NCI-H2081 treated with DMSO at 0.1 percent for 48 hours (cell line): ENCODE measurements at regions not wholly inside any gene's neighbourhood (a gene's known extent, or its start where the extent isn't known, plus 50 kb on each side); places are given as distances from the start of the nearest gene placed in this dataset.

Source experiments
- DNase-seq: peaks from one replicate; lab custom pipeline; 2025; lab: John Stamatoyannopoulos, UW

DNA sequence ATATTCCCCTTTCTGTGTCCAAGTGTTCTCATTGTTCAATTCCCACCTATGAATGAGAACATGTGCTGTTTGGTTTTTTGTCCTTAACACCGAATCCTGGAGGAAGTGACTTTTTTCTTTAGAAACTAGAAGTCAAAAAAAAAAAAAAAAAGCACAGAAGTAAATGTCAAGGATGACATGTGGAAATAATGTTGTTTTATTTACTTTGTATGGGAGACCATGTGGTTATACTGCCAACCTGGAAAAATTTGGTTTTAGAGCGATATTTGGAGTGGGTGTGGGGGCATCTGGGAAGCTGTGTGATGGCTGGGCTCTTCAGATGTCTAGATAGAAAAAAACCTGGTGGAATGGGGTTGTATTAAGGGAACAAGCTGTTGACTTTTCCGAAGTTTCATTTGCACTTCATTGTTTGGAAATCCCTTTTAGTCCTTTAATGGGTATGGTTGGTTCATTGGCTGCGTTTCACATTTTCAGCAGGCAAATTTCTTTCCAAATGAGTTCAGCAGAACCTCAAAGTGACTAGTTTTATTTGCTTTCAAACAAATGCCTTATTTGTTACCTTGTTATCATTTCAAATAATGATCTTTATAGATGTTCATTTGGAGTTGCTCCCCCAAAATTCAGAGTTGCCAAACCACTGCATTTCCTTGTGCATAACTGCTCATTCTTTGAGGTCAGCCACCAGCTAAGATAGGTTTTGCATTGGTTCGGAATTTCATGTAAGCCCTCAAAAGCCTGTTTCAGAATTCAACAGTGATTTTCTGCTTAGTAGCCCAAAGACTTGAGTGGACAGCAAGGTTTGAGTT is 508.2 kb downstream of the METTL15 start:
- no peak for DNase-seq

DNA sequence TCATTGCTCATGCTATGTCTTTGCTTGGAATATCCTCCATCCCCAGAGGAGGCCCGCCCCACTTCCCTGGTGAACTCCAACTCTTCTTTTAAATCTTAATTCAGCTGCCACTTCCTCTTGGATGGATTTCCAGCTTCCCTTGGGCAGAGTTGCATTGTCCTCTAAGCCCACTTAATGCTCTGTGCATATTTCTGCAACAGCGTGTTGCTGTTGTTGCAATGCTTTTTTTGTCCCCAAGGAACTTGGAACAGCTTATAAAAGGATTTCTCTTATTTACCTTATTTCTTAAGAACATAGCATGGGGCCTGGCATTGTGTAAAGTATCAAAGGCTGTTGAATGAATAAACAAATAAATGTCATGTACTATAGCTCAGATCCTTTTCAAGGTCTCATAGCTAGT is 507.4 kb downstream of the METTL15 start:
- no peak for DNase-seq

DNA sequence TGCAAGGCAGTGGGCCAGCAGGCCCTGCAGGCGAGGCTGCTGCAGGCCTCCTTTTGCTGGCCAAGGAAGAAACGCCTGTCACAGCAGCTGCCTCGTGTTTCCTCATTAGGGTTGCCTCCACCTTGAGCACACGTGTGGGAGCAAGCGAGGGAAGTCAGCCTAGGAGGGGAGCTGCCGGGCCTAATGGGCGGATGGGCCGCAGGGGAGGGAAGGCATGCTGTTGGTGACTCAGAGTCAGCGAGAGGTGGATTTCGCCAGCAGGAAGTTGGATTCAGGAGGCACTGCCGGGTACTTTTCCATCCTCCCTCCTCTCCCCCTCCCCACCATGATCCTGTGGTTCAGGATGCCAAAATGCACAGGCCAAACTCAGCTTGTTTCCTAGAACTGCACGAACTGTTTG is 498.7 kb downstream of the METTL15 start:
- DNase-seq = no peak

- no peak for DNase-seq
Measured at GRCh38 chr11:28599656-28600055, 491.5 kb downstream of the METTL15 start.

DNA sequence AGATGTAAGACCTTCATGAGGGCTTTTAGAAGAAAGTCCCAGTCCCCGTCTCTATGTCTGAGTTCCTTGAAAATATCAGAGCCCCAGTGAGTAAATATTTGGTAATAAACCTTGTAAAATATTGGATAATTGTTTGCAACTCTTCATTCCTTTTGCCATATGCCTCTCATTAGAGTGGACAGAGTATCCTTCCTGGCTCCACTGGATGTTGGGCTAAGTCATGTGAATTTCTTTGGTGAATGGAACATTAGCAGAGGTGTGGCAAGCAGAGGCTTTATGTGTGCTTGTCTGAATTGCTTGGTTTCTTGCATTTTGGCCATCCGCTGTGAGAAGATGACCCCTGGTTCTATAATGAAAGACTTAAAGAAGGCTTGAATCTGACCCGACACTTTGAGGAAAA is 490.3 kb downstream of the METTL15 start:
- no peak for DNase-seq

DNA sequence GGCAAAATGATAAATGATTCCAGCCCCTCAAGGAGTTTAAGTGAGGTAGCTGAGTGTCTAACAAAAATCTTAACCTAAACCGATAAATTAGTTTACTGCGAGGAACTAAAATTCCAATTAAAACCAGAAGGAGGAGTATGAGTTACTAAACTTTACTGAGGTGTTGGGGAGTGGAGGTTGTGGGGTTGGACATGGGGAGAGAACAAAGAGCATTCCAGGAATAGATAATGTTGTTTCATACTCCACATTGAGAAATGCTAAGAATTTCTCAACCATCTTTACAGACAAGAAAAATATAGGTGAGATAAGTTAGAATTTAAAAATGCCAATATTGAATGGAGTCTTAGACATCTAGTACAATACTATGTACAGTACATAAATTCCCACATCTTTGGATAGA is 488.6 kb downstream of the METTL15 start:
- DNase-seq = no peak

DNA sequence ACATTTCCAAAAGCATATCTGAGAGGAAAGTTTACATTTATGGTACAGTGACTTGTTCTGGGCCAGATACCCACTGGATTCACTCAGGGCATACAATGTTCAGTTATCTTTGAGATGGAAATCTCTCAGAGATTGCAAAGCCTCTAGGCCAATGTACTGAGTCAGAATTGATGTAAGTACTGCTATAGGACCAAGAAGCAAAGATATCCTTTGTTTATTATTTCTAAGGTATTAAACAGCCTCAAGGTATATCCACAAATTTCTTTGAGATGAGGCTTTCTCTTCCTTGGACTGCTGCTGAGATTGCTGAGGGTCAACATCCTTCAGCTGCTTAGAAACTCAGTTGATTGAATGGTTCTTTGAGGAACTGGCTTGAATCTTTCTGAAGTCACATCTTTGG is 484.0 kb downstream of the METTL15 start:
- DNase-seq = no peak

GRCh38 chr11:28584992-28585391 is 476.8 kb downstream of the METTL15 start:
- DNase-seq = no peak

DNA sequence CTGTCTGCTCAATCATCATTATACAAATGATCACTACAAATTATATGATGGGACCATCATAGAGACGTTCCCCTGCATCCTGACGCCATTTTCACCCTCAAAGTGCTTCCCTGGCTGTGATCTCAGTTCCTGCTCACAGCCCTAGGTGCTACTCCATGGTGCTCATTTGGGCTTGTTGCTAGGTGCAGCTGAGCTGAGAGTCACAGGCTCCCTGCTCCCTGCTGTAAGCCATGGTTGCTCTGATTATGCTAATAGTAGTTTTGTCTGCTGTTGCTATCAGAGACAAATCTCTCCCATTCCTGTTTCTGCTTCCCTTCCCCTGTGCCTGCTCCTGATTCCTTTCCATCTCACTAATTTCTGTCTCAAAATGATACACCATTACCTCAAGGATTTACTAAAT is 474.3 kb downstream of the METTL15 start:
- DNase-seq = no peak

DNA sequence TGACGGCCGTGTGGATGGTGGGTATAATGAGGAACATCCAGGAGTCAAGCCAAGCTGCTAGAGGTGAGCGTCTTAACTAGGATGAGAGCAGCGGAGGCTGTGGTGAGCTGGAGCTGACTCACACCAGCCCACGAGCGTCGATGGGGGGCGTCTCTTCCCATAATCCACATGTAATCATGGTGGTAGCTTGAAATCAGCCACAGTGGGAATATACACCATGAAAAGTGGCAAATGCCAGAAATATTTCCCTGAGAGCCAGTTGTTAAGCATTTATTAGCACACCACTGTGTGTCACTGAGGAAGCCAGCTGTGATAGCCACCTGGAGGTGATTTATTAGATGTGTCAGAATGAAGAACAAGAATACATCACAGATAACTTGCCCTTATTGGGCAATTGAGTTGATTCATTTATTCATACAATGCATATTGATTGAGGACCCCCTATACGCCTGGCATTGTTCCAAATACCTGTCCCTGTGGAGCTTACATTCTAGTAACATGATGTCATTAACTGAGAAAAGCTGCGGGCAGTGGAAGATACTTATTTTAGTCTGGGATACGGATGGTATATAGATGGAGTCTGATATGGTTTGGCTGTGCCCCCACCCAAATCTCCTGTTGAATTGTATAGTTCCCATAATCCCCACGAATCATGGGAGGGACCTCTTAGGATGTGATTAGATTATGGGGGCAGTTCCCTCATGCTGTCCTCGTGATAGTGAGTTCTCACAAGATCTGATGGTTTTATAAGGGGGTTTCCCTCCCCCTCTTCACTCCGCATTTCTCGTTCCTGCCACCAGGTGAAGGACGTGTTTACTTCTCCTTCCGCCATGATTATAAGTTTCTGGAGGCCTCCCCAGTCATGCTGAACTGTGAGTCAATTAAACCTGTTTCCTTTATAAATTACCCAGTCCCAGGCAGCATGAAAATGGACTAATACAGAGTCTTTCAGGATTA is 473.4 kb downstream of the METTL15 start:
- DNase-seq = no peak

GRCh38 chr11:28571371-28571770 is 463.2 kb downstream of the METTL15 start:
- DNase-seq = no peak

DNA sequence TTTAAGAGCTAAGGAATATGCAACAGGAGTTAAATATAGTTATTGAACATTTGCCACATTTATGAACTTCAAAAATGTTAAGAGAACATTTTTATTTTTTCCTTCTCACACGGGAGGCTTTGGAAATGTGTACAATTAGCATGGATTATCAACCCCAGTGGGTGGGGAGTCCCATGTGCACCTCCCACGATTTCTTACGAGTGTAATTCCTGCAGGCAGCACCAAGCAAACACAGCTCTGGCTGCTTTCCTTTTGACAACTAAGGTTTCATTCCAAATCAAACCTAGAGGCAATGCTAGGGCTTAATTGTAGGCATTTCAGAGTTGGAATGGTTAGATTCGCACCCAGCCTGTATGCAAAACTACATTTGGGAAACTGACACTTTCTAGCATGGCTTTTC is 460.9 kb downstream of the METTL15 start:
- no peak for DNase-seq

DNA sequence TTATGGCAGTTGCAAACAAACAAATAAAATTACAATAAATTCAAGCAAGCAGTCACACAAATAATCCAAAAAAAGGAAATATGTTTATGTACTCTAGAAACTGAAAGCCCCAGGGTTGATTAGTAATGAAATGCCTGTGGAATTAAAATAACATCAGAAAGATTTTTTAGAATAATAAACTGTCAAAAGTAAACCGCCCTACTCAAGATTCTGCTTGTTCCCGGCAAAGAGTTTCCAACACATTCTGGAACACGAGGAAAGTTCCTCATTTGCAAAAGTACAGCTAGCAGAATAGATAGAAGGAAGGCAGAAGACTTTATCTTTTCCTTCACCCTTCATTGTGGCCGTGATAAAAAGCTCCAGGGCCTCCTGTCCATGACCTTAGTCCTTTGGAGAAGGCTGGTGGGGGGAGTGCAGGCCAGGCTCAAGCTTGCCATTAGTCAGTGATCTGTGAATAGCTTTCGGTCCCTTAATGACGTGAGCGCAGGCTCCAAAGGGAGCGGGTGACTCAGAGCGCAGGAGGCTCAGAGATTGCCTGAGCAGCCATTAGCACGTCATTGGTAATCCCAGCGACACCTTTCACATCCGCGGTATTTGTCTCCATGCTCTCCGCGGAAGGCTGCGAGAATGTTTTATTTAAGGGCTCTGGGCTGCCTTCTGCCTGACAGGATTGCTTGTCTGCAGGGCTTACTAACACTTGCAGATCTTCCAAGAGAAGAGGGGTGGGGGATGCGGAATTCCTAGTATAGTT is 458.3 kb downstream of the METTL15 start:
- no peak for DNase-seq

DNA sequence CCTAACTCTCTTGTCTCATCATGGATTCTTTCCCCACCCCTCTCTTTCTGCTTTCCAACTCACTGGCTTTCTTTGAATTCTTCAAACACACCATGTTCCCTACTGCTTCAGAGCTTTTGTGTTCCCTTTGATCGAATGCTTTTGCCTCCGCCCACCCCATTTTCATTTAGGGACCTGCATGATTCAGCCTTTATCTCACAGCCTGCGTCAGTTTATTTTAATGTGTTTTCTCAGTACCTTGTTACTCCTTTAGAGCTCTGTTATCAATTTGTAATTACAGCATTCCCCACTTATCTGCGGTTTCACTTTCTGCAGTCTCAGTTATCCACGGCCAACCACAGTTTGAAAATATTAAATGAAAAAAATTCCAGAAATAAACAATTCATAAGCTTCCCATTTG is 451.3 kb downstream of the METTL15 start:
- DNase-seq = no peak

DNA sequence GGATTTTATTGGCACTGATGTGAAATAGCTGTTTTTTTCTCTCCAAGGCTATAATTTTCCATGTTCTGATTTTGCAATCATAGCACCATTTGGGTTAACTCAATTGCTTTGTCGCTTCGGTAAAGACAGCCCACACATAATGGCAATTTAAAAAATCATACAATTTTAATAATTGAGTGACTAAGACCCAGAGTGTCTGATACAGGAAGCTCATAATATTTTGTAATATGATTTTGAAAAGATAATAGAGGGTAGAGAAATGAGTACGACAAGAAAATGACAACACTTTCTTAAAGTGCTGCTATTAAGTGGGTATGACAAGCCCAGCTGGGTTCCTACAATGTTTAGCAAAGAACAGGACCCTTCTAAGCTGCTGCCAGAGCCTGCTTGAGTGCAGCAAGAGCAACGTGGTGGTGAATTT is 439.1 kb downstream of the METTL15 start:
- peak; percentile 58 for DNase-seq

DNA sequence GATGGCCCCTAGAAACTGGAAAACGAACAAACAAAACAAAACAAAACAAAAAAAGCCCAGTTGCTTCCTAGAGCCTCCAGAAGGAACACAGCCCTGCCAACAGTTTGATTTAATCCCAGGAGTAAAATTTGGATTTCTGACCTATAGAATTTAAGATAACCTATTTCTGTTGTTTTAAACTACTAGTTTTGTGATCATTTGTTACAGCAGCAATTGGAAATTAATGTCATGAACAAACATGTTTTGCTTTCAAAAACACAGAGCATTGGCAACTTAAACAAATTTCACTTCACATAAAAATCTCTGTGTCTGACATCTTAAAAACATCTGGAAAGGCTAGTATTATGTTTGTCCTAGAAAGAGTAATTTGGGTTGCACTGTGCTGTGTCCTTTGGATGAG is 437.3 kb downstream of the METTL15 start:
- DNase-seq = no peak

GRCh38 chr11:28542561-28542960 is 434.4 kb downstream of the METTL15 start:
- DNase-seq = no peak

DNA sequence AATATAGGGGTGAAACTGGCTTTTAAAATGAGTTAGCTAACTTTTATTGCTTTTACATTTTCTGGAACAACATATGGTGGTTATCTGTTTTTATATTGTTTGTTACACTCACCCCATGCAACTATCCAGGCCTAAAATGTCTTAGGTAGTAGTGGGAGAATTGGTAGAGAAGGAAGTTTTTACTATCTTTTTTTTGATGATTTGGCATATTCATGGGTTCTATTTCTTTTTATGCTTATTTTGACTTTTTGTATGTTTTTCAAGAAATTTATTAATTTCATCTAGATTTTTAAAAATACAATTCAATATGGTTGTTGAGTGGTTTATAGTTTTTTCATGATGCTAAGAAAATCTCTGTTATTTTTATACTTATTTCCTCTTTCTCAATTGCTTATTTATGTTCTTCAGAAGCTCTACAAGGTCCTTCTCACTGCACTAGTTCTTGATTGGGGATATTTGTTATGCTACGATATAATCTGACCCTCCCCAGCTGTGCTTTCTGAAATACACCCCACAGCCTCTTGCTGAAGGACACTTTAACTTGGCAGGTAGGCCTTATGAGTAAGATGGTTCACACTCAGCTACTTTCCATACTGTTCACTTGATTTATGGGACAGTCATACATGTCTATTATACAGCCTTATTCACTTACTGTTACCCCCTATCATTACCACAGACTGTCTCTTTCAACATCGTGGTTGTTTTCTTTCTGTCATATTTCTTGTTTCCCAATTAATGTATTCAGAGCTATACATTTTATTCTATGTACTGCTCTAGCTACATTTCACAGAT is 431.2 kb downstream of the METTL15 start:
- no peak for DNase-seq

- DNase-seq = no peak
Measured at GRCh38 chr11:28537822-28538221, 429.6 kb downstream of the METTL15 start.

- DNase-seq = no peak
Measured at GRCh38 chr11:28536504-28537267, 428.5 kb downstream of the METTL15 start.

GRCh38 chr11:28535677-28536076 is 427.5 kb downstream of the METTL15 start:
- no peak for DNase-seq
